GM18499 (cell line): ENCODE measurements at regions not wholly inside any gene's neighbourhood (a gene's known extent, or its start where the extent isn't known, plus 50 kb on each side); places are given as distances from the start of the nearest gene placed in this dataset.
"Not testable (repeated sequence)": the region's sequence is repeated elsewhere in the genome, so short reads cannot be mapped to it uniquely, and the experiment has no call there.

Source experiments
- ATAC-seq: cut with Tn5 transposase; IDR thresholded peaks from one replicate; pipeline ENCODE4 v1.9.1; 2021; ENCODE audit warnings: moderate number of reproducible peaks; ENCODE audit not compliant: insufficient read depth, unreplicated experiment

GRCh38 chr4:188430384-188430783, 291.1 kb downstream of the TRIML1 start:
- no peak for ATAC-seq

- ATAC-seq: no peak
Measured at GRCh38 chr4:188432328-188432727, 293.1 kb downstream of the TRIML1 start.

- no peak for ATAC-seq
Measured at GRCh38 chr4:188433741-188434315, 294.6 kb downstream of the TRIML1 start.

- no peak for ATAC-seq
Measured at GRCh38 chr4:188434643-188435042, 295.4 kb downstream of the TRIML1 start.

GRCh38 chr4:188435381-188435780, 296.1 kb downstream of the TRIML1 start:
- ATAC-seq: no peak

- ATAC-seq: no peak
Measured at GRCh38 chr4:188437535-188437934, 298.3 kb downstream of the TRIML1 start.

GRCh38 chr4:188438391-188438824, 299.2 kb downstream of the TRIML1 start:
- ATAC-seq: not testable (repeated sequence)

GRCh38 chr4:188439641-188440311, 300.5 kb downstream of the TRIML1 start:
- ATAC-seq: no peak

- no peak for ATAC-seq
Measured at GRCh38 chr4:188444500-188444899, 305.3 kb downstream of the TRIML1 start.

GRCh38 chr4:188448996-188449395, 309.8 kb downstream of the TRIML1 start:
- ATAC-seq: not testable (repeated sequence)

- ATAC-seq: no peak
Measured at GRCh38 chr4:188450571-188450970, 311.3 kb downstream of the TRIML1 start.

- ATAC-seq: no peak
Measured at GRCh38 chr4:188452097-188452496, 312.9 kb downstream of the TRIML1 start.

- no peak for ATAC-seq
Measured at GRCh38 chr4:188454575-188454974, 315.3 kb downstream of the TRIML1 start.

GRCh38 chr4:188455062-188455752, 316.0 kb downstream of the TRIML1 start:
- no peak for ATAC-seq

- no peak for ATAC-seq
Measured at GRCh38 chr4:188459381-188459780, 320.1 kb downstream of the TRIML1 start.

- no peak for ATAC-seq
Measured at GRCh38 chr4:188463909-188464308, 324.7 kb downstream of the TRIML1 start.

- no peak for ATAC-seq
Measured at GRCh38 chr4:188466001-188466400, 326.8 kb downstream of the TRIML1 start.

- no peak for ATAC-seq
Measured at GRCh38 chr4:188484256-188484655, 345.0 kb downstream of the TRIML1 start.

GRCh38 chr4:188485906-188486305, 346.7 kb downstream of the TRIML1 start:
- ATAC-seq: no peak

- no peak for ATAC-seq
Measured at GRCh38 chr4:188492886-188493285, 353.6 kb downstream of the TRIML1 start.

GRCh38 chr4:188495169-188495568, 355.9 kb downstream of the TRIML1 start:
- ATAC-seq: no peak

GRCh38 chr4:188511431-188511830, 372.2 kb downstream of the TRIML1 start:
- ATAC-seq: no peak
